Right hindlimb (tissue), 1 donor: ENCODE measurements at regions not wholly inside any gene's neighbourhood (a gene's known extent, or its start where the extent isn't known, plus 50 kb on each side); places are given as distances from the start of the nearest gene placed in this dataset.
"Not testable (repeated sequence)": the region's sequence is repeated elsewhere in the genome, so short reads cannot be mapped to it uniquely, and the experiment has no call there.

Source experiments
- DNase-seq: peaks from one replicate; pipeline ENCODE4 v3.0.0-alpha.2; 2018

DNA sequence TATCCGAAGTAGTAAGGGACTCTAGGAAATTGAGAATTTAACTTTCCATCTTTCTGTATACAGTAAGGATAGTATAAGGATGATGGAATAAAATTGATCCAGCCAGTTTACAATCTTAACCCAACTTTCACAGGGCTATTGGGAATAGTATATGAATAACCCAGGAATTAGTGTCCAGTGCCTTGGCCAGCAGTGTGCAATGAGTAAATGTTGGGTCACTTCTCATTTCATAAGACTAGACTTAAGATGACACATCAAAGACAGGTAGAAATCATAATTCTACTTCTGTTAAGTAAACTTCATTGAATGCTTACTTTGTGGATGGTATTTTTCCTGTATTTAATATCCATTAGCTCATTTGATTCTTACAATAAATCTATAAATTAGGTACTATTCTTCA is 949.6 kb upstream of the GOT2 start:
- DNase-seq, result no peak

DNA sequence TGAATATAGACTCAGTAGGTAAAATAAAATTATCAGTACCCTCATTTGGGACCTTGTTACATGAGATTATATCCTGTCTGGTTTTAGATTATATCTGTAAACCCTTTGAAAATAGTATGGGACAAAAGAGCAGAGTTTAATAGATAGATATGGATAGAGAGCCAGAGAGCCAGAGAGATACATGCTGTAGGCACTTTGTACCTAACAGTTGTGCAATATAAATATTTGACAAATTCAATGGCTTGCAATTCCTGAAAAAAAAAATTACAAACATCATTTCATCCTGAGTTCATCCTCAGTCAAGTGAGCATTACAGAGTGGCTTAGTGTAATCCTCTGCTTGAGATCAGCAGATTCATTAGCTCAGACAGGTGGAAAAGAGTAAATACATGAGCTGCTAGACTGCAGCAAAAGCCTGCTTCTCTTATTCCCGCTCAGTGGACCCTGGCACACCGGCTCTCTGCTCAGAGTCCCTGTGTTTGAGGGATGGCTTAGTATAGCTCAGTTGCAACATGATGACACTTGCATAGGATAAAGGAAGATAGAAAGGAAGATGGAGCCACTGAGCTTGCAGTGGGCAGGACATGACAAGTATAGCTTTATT is 931.6 kb upstream of the GOT2 start:
- DNase-seq, result no peak

- DNase-seq, result no peak
Measured at GRCh38 chr16:59658572-59658971, 924.5 kb upstream of the GOT2 start.

DNA sequence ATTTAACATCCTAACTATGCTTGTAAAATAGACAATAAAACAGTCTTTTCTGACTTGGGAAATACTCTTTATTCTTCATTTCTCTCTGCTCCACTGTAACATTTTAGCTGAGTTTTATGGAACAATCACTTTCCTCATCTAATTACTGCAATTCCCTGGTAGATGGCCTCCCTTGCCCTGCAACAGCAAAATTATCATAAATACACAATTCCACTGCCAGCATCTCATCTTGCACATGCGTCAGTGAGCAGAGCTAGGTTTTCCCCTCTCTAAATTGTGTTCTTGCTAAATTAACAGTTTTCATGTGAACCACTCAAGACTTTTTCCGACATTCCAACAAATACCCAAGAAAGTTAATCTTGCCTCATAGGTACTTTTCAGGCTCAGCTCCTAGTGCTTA is 920.9 kb upstream of the GOT2 start:
- no peak for DNase-seq

- no peak for DNase-seq
Measured at GRCh38 chr16:59654455-59654854, 920.3 kb upstream of the GOT2 start.

GRCh38 chr16:59651662-59652061 is 917.5 kb upstream of the GOT2 start:
- DNase-seq, result no peak

- DNase-seq, result no peak
Measured at GRCh38 chr16:59645194-59645593, 911.1 kb upstream of the GOT2 start.

DNA sequence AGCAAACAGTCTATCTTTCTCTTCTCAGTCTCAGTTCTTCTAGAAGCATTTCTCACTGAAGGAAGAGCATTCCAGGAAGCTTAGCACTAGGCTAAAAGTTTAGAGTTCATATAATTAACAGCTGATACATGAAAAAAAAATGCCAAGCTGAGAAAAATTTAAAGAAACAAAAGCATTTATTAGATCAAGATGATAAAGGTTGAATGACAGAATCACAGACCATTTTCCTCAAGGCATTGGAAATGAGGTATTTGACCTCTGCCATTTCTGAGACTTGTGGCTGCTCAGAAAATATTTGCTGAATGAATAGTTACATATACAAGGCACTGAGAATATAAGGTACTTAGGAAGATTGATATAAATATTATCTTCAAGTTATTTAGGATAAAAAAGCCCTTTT is 901.6 kb upstream of the GOT2 start:
- no peak for DNase-seq

GRCh38 chr16:59634951-59635350 is 900.8 kb upstream of the GOT2 start:
- no peak for DNase-seq

DNA sequence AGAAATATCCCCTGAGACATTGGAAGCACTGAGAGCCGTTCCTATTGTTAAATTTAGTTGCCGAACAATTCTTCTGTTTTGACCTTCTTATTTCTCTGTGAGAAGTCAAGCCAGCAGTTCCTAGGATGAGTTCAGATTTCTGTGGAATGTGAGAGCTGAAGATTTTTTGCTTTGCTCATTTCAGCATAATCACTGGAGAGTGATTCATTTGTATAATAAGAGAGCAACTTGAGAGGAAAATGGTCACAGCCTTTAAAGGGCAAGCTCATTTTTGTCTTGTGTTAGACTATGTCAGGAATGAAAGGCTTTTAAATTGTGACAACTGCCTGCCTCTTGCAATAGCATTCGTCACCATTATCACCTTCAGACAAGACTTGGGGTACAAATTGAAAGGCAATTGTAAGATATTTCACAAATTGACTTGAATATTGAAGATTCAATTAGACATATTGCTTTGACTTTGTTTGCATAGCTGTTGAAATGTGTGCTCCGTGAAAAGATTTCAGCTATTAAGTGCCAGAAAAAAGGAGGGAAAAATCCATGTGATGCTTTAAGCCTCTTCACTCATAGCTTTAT is 900.0 kb upstream of the GOT2 start:
- no peak for DNase-seq

DNA sequence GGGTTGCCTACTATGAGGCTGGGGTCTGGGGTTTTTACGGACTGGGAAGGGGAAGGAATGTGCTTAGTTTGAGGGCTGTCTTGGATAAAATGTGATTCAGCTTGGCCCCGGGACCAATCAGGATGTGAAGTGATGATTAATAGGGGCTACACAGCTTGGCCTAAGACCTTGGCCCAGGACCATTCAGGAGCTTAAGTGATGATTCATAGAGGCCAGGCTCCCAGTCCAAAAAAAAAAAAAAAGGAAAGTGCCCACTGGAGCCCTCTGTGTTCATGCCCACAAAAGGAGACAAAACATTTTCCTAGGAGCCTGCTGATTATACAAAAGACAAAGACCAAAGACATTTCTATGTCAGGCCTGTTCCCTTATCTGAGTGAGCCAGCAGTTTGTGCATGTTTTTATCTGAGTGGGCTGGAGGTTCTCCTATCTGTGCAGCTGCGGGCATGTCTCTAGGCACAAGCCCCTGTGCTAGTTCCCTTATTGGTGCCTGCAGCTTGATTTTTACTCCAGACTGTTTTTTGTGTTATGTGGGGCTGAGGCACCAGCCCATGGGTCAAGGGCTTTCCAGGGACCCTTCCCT is 898.2 kb upstream of the GOT2 start:
- DNase-seq, result no peak

DNA sequence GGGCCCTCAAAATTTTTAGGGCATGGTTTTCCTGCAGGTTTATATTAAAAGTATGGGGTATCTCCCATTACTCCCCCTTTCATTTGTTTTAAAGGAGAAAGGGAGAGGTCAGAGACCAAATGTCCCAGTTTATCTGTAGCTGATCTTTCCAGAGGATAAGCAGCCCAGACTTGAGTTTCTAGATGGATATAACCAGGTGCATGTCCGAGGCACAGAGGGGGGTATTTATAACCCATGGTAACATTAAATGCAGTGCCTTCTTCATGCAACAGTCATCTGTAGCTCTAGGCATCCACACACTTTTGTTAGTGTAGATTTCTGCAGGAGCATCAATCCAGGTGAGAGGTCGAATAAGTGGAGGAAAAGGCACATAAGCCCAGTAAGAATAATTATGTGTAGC is 890.3 kb upstream of the GOT2 start:
- DNase-seq, result not testable (repeated sequence)

- DNase-seq, result no peak
Measured at GRCh38 chr16:59614466-59615240, 880.5 kb upstream of the GOT2 start.

GRCh38 chr16:59612910-59613620 is 878.9 kb upstream of the GOT2 start:
- not testable (repeated sequence) for DNase-seq

DNA sequence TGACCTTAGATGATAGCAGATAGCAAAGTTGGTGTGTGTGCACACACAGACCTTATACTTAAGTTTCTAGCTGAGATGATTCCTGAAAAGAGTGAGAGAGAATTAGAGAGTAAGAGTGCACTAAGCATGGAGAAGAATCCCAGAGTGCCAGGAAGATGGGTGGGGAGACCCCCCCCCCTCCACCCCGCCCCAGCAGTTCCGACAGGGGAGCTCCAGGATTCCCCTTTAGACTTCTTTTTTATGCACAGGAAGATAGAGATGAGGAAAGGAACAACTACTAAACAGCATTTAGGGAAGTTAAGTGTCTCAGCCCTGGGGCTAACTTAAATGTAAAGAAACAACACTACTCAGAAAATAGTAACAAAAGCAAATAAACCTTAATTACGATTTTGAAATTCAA is 878.0 kb upstream of the GOT2 start:
- no peak for DNase-seq

DNA sequence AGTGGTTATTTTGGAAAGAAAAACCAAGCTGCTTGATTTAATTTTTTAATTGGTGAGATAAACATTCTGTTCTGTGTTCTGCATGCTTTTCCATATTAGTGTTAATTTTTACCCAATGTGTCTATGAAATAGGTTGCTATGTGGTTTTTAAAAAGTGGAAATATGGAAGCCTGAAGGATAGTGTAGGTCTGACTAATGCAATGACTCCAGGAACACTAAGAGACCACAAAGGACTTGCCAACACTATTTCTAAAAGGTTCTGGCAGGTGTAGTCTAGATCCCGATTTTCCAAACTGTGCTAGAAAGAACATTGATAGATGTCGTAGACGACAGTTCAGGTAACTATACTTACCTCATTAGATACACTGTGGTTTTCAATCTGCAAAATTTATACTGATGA is 877.4 kb upstream of the GOT2 start:
- DNase-seq, result no peak

DNA sequence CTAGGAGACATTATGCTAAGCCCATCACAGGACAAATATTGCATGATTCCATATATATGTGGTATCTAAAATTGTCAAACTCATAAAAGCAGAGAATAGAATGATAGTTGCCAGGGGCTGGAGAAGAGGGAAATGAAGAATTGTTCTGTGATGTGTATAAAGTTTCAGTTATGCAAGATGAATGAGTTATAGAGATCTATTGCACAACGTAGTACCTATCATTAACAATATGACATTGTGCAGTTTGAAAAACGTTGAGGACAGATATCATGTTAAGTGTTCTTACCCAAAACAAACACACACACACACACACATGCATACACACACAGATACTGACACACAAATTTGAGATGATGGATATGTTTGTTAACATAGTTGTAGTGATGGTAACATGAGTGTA is 871.6 kb upstream of the GOT2 start:
- no peak for DNase-seq

DNA sequence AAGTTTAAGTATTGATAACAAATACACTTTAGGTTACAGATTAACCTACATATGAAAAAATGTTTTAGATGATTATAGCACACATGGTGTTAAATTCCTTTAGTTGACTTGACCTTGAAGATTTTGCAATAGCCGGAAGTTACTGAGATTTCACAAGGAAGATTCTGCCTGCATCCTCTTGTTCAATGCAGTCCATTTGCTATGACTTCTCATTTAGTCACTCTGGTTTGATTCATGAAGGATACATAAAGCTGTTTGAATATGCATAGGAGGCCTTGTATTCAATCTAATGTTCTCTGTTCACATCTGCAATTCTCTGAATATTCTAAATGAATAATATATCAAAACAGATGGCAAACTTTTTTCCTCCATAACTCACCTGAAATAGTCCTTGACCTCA is 870.2 kb upstream of the GOT2 start:
- no peak for DNase-seq

- no peak for DNase-seq
Measured at GRCh38 chr16:59601452-59601851, 867.3 kb upstream of the GOT2 start.

DNA sequence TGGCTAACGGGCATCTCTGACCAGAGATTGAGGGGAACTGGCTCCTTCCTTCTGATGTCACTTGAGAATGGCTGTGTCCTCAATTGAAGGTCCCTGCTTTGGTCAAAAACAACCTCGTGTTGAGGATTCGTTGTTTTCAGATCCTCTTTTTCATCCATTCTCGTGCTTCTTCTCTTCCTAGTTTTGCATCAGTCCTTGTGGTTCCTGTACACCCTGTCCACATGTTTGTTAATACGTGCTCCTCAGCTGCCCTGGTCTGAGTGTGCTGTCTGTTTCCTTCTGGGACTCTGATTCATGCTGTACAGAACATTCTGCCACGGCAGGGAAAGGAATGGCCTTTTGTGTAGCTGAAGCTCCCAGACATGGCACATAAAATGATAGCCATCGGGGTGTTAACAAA is 863.2 kb upstream of the GOT2 start:
- DNase-seq, result no peak

- DNase-seq, result no peak
Measured at GRCh38 chr16:59596693-59597092, 862.6 kb upstream of the GOT2 start.

GRCh38 chr16:59593194-59593661 is 859.1 kb upstream of the GOT2 start:
- DNase-seq, result no peak

DNA sequence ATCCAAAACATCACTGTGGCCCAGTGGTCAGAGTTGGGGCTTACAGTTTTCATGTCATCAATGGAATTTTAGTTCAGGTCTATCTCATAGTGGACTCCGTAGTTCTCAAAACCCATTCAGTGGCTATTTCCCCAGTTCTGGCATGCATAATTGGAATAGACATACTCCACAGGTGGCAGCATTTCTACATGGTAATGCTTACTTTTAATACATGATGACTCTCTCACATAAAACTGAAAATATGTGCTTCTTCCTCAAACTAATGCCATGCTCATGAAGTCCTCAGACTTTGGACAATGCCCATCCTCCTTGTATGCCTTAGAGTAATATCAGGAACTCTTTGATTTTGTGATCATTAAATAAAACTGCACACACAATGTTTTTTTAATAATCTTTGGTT is 857.4 kb upstream of the GOT2 start:
- no peak for DNase-seq
